ENCODE measurements at regions not wholly inside any gene's neighbourhood (a gene's known extent, or its start where the extent isn't known, plus 50 kb on each side); places are given as distances from the start of the nearest gene placed in this dataset.
A peak's percentile ranks its signal among the peaks of the same experiment; 100 is the strongest.

- no peak for ATAC-seq
These were observed 53.3 kb upstream of the PRSS3 start for GRCh38 chr9:33742051-33742450.

DNA sequence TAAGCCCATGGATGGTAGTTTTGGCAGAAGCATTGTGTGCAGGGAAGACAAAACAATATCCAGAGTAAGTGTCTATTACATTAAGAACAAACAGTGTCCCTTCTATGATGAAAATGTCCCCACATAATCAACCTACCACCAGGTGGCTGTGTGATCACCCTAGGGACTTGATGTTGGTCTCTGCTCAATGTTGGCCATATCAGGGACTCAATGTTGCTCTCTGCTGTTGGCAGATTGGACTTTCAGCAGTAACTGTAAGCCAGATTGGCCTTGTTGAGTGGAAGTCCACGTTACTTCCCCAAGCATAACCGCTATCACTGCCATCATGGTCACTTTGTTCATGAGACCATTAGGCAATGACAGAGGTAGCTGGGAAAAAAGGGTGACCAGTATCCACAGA is 52.8 kb upstream of the PRSS3 start:
- no peaks in the 10 kb centered on the region for H3K9me3 ChIP-seq (ENCODE audit: low read length)
- intact Hi-C loops (cut with micrococcal nuclease; ENCODE audit: unreplicated experiment) (no loop called here), in situ Hi-C loops (cut with HindIII; ENCODE audit: extremely low pct_ligation_motif_present, low pct_unique_long_range_greater_than_20kb) (no loop called here)
- ATAC-seq (peak; percentile 85), FAIRE-seq (peak; percentile 71), DNase-seq (ENCODE audit: low spot score) (peak; percentile 56)
- H3K9ac ChIP-seq (ENCODE audit: insufficient read depth, low read depth, low read length), result no peak overlapping the region
- no TSS peak for BruUV-seq (replicated peaks)
- H3K79me2 ChIP-seq (ENCODE audit: insufficient read depth, low read length), result no peaks in the 10 kb centered on the region
- H3K4me1 ChIP-seq (ENCODE audit: insufficient read depth, low read length), result peaks cover 13% of the 10 kb centered on the region; the same call in 1 of the 2 replicates
- no peak overlapping the region for H2AFZ ChIP-seq (ENCODE audit: low read length)
- WGBS (ENCODE audit: low lambda C conversion rate), result no CpG with 5 or more reads among the region's 2 CpGs
- H4K20me1 ChIP-seq (ENCODE audit: insufficient read depth, low read length), result no peaks in the 10 kb centered on the region
- H3K4me3 ChIP-seq (replicated peaks in 1 of 3; ENCODE audit: insufficient read depth in 1 of 3, low read depth in 2 of 3, low read length in 3 of 3), result no peak overlapping the region
- no peak overlapping the region for H3K4me2 ChIP-seq (ENCODE audit: low read depth, low read length)
- ChIA-PET POLR2A (no interaction called here), CTCF (ENCODE audit: low intra/inter-chr PET ratio, low total read pairs) (interaction anchor here (1.1 to 1.7 kb wide), 2 partner anchors 20 to 36 kb away, joined by 3 read pairs; no protein-coding TSS in a partner anchor)
- no peak overlapping the region for H3K27ac ChIP-seq (ENCODE audit: extremely low read length, insufficient read depth, low read length)
- no peaks in the 10 kb centered on the region for H3K36me3 ChIP-seq (replicated peaks in 1 of 2; ENCODE audit: control insufficient read depth in 1 of 2, insufficient read depth in 2 of 2, low read length in 2 of 2)
- H3K27me3 ChIP-seq (ENCODE audit: control insufficient read depth in 1 of 2, insufficient read depth in 2 of 2, low read length in 2 of 2), result no peaks in the 10 kb centered on the region
- TF ChIP-seq STAG1 (CRISPR knock-in tag; IDR thresholded peaks at IDR 0.05), result peak; percentile 40; the same call in 1 of the 2 replicates
- no peak for TF ChIP-seq ZC3H13 (CRISPR knock-in tag; IDR thresholded peaks at IDR 0.05)
- TF ChIP-seq ZNF644 (CRISPR knock-in tag; IDR thresholded peaks at IDR 0.05; ENCODE audit: low read depth), result peak; percentile 58; the same call in 1 of the 2 replicates
- no peak for TF ChIP-seq SIN3B (IDR thresholded peaks at IDR 0.05; ENCODE audit: low read length)
- TF ChIP-seq SP1 (IDR thresholded peaks at IDR 0.05), result no peak
- no peak for TF ChIP-seq SP1 (CRISPR knock-in tag; IDR thresholded peaks at IDR 0.05)
- TF ChIP-seq HOXD1 (CRISPR knock-in tag; IDR thresholded peaks at IDR 0.05), result no peak
- no peak for TF ChIP-seq SMAD9 (CRISPR knock-in tag; IDR thresholded peaks at IDR 0.05)
- TF ChIP-seq SRSF4 (IDR thresholded peaks at IDR 0.05; ENCODE audit: low read depth, low read length, poor library complexity, severe bottlenecking), result no peak
- TF ChIP-seq ZBTB1 (CRISPR knock-in tag; IDR thresholded peaks at IDR 0.05; ENCODE audit: borderline replicate concordance), result no peak
- TF ChIP-seq, protein P1, sequence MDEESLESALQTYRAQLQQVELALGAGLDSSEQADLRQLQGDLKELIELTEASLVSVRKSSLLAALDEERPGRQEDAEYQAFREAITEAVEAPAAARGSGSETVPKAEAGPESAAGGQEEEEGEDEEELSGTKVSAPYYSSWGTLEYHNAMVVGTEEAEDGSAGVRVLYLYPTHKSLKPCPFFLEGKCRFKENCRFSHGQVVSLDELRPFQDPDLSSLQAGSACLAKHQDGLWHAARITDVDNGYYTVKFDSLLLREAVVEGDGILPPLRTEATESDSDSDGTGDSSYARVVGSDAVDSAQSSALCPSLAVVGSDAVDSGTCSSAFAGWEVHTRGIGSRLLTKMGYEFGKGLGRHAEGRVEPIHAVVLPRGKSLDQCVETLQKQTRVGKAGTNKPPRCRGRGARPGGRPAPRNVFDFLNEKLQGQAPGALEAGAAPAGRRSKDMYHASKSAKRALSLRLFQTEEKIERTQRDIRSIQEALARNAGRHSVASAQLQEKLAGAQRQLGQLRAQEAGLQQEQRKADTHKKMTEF (CRISPR knock-in tag; IDR thresholded peaks at IDR 0.05), result no peak

More at GRCh38 chr9:33742051-33742450, 53.3 kb upstream of the PRSS3 start:
- Histone ChIP-seq H3K9me3 (ENCODE audit: low read length) (no peaks in the 10 kb centered on the region), H3K79me2 (ENCODE audit: insufficient read depth, low read length) (no peaks in the 10 kb centered on the region), H3K36me3 (replicated peaks in 1 of 2; ENCODE audit: control insufficient read depth in 1 of 2, insufficient read depth in 2 of 2, low read length in 2 of 2) (no peaks in the 10 kb centered on the region), H3K4me2 (ENCODE audit: low read depth, low read length) (no peak overlapping the region), H3K4me3 (replicated peaks in 1 of 3; ENCODE audit: insufficient read depth in 1 of 3, low read depth in 2 of 3, low read length in 3 of 3) (no peak overlapping the region), H3K27ac (ENCODE audit: extremely low read length, insufficient read depth, low read length) (no peak overlapping the region), H3K9ac (ENCODE audit: insufficient read depth, low read depth, low read length) (no peak overlapping the region), H3K27me3 (ENCODE audit: control insufficient read depth in 1 of 2, insufficient read depth in 2 of 2, low read length in 2 of 2) (no peaks in the 10 kb centered on the region), H2AFZ (ENCODE audit: low read length) (no peak overlapping the region), H3K4me1 (ENCODE audit: insufficient read depth, low read length) (peaks cover 13% of the 10 kb centered on the region; the same call in 1 of the 2 replicates), H4K20me1 (ENCODE audit: insufficient read depth, low read length) (no peaks in the 10 kb centered on the region)
- FAIRE-seq, result no peak
- no peak for TF ChIP-seq SCMH1 (CRISPR knock-in tag; IDR thresholded peaks at IDR 0.05; ENCODE audit: borderline replicate concordance)
- TF ChIP-seq MAFG (CRISPR knock-in tag; IDR thresholded peaks at IDR 0.05), result no peak
- TF ChIP-seq GPN1 (CRISPR knock-in tag; IDR thresholded peaks at IDR 0.05; ENCODE audit: borderline replicate concordance), result no peak
- no peak for TF ChIP-seq ZKSCAN5 (CRISPR knock-in tag; IDR thresholded peaks at IDR 0.05)
- no peak for TF ChIP-seq SUZ12 (IDR thresholded peaks at IDR 0.05; ENCODE audit: low read depth, low read length)
- TF ChIP-seq SIN3A (IDR thresholded peaks at IDR 0.05; ENCODE audit: borderline replicate concordance, low read depth, low read length), result no peak
- no peak for TF ChIP-seq RFXAP (CRISPR knock-in tag; IDR thresholded peaks at IDR 0.05; ENCODE audit: borderline replicate concordance)
- TF ChIP-seq NFYB (CRISPR knock-in tag; IDR thresholded peaks at IDR 0.05), result no peak
- TF ChIP-seq, protein P2, sequence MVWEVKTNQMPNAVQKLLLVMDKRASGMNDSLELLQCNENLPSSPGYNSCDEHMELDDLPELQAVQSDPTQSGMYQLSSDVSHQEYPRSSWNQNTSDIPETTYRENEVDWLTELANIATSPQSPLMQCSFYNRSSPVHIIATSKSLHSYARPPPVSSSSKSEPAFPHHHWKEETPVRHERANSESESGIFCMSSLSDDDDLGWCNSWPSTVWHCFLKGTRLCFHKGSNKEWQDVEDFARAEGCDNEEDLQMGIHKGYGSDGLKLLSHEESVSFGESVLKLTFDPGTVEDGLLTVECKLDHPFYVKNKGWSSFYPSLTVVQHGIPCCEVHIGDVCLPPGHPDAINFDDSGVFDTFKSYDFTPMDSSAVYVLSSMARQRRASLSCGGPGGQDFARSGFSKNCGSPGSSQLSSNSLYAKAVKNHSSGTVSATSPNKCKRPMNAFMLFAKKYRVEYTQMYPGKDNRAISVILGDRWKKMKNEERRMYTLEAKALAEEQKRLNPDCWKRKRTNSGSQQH (CRISPR knock-in tag; IDR thresholded peaks at IDR 0.05; ENCODE audit: low read depth), result no peak
- no peak for TF ChIP-seq CEBPG (CRISPR knock-in tag; IDR thresholded peaks at IDR 0.05)
- no peak for TF ChIP-seq ZBTB1 (CRISPR knock-in tag; IDR thresholded peaks at IDR 0.05; ENCODE audit: borderline replicate concordance)
- CTCF ChIA-PET (ENCODE audit: low intra/inter-chr PET ratio, low total read pairs), result interaction anchor here (1.1 to 1.7 kb wide), 2 partner anchors 20 to 37 kb away, joined by 3 read pairs; no protein-coding TSS in a partner anchor
- intact Hi-C loops (cut with micrococcal nuclease; ENCODE audit: unreplicated experiment), result no loop called here
- BruUV-seq (replicated peaks), result no TSS peak
- POLR2A ChIA-PET, result no interaction called here
- WGBS (ENCODE audit: low lambda C conversion rate), result 33% methylated on average over 3 of the region's 3 CpGs
- DNase-seq (ENCODE audit: low spot score), result no peak
- in situ Hi-C loops (cut with HindIII; ENCODE audit: extremely low pct_ligation_motif_present, low pct_unique_long_range_greater_than_20kb), result no loop called here

Measured in HepG2 (cell line).